HK-2 (cell line): ENCODE measurements at regions not wholly inside any gene's neighbourhood (a gene's known extent, or its start where the extent isn't known, plus 50 kb on each side); places are given as distances from the start of the nearest gene placed in this dataset.

Experiments
- DNase-seq: peaks from one replicate; pipeline ENCODE4 v3.0.0-alpha.2; 2018; ENCODE audit not compliant: unreplicated experiment

DNA sequence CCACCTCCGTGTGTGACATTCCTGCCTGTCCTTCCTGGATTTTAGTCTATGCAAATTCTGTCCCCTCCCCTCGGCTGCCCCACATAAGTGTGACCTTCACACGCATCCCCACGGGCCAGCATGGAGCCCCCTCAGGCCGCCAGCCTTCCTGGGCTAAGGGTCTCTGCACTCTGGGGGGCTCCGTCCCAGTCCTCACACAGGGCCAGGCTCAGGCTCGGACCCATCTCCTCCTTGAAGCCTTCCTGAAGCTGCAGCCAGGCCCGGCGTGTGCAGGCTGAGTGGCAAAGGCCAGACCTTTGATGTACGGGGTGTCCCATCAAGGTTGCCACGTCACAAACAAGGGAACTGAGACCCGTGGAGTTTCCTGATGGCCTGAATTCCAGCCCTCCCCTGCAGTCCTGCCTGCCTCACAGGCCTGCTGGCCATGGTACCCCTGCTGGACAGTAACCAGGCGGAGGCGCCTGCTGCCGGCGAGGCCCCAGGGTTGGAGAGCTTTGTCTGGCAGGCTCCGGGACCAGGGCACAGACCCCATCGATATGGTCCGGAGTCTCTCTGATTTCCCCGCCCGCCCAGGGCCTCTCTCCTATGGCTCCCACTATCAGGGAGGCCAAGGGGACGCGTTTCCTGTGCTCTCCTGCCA is 791.7 kb downstream of the BRD1 start:
- DNase-seq = no peak

DNA sequence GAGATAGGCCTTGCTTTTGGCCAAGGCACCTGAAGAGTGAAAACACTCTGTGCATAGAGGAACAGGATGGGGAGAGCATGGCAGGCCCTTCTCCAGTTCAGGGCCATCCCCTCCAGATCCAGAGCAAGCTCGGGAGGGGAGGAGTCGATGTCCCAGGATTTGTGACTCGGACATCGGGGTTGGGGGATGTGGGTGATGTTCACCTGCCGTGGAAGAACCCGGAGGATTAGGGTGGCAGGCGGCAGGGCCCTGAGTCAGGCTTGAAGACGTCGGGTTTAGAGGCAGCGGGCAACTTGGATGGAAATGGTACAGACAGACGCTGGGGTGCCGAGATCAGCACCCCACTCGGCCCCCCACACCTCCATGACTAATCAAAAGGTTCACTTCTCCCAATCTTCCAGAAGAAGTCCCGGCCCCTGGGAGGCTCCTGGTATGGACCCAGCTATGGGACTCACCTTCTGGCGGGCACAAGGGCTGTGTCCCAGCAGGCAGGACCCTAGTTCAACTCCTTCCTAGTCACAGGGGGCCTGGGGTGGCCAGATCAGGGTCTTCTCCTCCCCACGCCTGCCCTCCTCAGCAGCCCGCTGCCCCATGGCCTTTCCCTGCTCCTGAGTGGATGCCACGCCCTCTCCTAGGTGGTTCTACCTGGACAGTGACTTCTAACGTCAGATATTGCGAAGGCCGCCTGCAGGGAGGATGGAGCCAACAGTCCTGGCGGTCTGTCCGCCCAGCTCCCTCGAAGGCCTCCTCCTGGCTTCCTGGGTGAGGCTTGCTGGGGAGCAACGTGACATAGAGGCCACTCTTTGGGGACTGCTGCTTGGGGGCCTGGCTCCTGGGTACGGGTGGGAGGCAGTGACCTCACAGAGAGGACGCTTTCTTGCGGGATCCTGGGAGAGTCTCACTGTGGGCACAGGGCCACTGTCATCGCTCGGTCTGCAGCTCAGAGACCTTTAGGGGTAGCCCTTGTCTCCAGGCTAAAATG is 792.5 kb downstream of the BRD1 start:
- DNase-seq = no peak

DNA sequence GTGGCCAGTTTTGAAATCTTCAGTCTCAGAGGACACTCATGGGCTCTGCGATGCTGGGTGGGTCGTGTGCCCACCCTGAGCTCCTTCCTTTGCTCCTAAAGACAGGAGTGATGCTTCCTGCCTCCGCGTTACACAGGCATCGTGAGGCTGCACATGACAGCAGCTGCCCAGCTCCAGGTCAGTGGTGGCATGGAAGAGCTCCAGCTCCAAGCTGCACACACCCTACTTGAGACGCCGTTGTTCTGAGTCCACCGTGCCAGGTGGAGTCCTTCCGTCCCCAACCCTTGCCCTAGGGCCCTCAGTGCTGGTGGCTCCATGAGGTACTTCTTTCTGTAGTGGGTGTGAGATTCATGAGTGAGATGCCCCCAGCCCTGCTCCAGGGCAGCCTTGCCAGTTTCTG is 794.1 kb downstream of the BRD1 start:
- no peak for DNase-seq

DNA sequence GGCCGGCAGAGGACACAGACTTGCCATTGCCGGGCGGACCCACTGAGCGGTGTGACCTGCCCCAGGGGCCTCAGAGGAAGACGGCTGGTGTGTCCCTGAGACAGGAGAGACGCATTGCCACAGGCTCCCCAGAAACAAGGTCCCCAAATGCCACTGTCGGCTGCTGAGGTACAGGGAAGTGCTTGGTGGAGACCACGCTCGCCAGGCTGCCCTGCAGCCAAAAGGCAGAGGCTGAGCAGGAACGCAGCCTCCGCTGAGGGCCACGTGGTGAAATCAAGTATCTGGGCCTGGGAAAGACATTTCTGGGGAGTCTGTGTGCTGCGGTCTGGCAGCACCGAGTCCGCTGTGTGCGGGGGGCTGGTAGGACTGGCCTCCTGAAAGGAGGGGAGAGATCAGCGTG is 794.9 kb downstream of the BRD1 start:
- no peak for DNase-seq

DNA sequence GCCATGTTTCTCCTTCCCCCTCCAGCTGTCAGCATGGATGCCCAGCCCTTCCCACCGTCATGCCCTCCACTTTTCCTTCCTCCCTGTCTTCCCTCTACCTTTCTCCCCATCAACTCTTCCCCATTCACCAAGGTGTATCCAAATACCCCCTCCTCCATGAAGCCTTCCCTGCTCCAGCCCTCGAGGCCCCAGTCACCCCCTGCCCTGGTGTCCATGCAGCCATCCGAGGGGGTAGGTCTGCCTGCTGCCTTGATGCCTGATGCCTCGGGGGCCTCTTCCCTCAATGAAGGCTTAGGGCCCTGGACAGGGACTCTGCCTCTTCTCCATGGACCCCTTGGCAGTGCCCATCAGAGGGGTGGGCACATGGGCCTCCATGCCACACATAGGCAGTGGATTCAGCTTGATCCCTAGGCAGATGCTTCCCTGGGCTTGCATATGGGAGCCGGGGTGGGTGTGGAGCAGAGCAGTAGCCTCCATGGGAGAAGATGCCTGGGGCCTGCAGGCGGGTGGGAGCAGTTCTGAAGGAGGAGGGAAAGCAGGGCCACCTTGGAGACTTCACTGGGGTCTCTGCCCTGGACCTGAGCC is 795.8 kb downstream of the BRD1 start:
- DNase-seq = no peak

DNA sequence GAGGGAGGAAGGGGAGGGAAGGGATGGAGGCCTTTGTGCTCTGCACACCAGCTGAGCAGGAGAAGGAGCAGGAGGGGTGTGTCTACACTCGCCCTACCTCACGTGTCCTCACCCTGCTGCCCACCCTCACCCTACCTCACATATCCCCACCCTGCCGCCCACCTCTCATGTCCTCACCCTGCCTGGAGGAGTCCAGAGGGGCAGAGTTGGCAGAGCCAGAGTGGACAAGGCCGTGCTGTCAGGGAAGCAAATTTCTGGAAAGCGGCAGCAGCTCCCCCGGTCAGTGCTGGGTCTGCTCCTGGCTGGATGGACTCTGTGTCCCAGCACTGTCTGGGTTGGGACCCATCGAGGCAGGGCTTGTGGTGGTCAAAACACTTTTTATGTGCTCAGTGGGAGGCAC is 799.6 kb downstream of the BRD1 start:
- DNase-seq = no peak

DNA sequence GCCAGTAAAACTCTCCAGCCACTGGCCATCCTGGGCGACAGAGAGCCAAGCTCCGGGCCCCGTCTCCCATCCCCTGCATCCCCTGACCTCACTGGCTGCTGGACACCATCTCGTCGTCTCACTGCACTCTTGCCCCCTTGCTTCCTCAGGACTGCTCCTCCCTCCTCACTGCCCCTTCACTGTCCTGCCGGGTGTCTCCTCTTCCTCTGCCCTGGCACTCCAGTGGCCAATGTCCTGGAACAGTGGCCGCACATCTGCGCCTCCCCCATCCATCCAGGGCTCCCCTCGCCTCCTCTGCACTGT is 800.4 kb downstream of the BRD1 start:
- DNase-seq = no peak

DNA sequence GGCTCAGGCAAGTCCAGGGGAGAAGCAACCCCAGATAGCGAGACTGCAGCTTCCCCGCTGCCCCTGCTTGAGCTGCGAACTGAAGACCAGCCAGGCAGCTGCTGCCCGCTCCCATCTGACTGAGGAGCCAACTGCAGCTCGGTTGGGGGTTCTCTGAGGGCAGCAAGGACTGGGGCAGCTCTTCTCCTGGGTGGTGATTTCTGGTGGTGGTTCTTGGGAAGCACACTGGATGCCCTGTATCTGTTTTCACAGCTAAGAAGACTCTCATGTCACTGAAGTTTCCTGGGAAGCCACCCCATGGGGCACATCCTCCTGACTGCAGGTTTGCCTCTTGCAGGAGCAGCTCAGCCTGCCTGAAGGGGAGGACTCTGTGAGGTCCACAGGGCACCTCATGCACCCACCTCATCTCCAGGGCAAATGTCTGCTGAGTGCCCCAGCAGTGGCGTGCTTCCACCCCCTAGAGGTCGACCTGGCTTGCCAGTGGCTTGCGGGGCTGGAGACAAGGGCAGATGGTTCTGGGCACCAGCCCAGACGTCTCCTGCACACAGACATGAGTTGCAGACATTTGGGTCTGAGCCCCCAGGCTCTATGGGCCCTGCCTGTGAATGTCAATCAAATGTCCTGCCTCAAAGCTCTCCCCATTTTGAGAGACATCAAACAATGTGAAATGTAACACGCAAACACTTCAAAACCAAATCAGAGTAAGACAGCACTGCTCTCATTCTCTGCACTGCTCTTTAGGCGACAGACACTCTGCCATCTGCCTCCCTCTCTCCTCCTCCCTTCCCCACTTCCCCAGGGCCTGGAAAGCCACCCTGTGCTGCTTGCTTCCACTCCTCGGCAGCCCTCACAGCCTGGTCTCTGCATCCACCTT is 800.9 kb downstream of the BRD1 start:
- no peak for DNase-seq

DNA sequence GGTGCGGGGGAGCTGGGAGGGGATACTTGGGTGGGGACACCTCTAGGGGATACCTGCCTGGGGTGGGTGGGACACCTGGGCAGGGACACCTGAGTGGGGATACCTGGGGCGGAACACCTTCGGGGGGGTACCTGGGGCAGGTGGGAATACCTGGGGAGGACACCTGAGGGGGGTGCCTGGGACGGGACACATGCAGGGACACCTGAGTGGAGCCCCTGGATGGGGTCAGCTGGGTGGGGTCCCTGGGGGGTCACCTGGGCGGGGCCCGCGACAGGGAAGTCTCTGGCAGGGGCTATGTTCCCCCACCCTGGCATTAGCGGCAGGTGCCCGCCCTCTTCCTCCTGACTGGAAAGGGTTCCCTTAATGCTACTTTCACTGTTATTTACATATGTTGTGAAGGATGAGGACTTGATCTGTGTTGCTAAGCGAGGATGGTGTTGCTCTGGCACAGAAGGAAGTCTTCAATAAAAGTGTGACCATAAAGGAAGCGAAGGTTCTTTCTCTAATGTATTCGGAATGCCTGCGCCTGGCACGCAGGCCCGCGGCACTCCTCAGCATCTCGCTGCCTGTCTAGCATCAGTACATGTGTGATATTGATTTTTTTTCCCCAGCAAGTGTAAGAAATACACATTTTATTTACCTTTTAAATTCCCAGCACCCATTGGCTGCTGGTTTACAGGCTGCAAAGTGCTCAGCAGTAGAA is 801.7 kb downstream of the BRD1 start:
- DNase-seq = no peak

DNA sequence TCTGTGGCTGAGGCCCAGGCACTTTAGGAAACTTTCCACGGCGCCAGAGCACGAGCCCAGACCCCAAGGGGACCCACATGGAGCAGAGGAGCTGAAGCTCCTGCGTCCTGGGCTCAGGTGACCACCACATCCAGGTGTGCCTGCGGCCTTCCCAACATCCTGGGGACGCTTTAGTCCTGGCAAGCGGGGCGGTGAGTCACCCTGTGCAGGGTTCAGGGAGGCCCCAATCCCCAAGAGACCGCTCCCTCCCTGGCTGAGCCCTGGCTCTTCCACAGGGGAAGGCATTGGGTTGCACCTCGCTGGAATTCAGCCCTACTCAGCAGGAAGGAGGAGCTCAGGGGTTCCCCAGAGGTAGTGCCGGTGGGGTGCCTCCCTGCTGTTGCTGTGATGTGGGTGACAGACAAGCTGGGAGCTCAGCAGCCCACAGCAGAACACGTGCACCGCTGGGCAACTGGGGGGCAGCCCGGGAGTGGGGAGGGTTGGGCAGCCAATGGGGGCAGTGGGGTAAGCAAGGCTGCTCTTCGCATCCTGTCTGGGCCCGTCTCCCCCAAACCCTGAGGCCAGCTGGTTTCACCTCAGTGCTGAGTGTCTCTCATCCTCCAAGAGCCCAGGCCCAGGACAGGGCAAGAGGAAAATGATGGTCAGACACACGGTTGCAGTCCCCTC is 802.8 kb downstream of the BRD1 start:
- no peak for DNase-seq

DNA sequence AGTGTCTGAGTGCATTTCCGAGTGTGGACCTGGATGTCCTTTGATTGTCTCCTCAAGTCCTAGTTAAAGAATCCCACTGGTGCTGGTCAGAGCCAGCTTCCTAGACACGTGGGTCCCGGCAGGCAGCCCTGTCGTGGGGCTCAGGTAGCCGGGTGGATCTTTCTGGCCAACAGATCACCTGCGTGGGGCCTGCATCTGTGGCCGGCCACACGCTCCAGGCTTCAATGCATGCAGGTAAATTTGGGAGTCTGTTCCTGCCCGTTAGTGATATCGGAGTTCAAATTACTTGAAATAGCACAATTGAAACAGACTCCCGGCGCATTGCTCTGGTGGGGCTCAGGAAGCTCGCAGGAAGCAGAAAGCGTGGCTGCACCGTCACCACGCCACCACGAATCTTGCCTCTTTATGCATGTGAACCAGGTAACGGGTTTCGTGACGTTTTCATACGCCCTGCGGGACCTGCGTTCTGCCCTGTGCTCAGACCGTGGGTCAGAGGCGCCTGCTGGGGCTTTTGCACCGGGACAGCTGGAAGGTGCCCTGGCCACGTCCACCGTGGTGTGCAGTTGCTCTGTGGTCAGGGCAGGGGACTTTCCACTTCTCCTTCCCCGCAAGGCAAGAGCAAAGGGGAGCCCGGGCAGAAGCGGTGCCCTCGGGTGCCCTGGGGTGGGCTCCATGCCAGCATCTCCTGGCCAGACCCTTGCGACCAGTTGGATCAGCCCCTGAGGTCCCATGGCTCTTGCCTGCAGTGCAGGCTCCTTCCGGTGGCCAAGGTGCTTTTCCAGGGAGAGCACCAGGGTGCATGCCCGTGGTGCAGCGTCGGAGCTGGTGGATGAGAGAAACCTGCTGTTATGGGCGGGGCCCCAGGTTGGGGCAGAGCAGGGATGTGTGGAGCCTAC is 803.5 kb downstream of the BRD1 start:
- DNase-seq = no peak

DNA sequence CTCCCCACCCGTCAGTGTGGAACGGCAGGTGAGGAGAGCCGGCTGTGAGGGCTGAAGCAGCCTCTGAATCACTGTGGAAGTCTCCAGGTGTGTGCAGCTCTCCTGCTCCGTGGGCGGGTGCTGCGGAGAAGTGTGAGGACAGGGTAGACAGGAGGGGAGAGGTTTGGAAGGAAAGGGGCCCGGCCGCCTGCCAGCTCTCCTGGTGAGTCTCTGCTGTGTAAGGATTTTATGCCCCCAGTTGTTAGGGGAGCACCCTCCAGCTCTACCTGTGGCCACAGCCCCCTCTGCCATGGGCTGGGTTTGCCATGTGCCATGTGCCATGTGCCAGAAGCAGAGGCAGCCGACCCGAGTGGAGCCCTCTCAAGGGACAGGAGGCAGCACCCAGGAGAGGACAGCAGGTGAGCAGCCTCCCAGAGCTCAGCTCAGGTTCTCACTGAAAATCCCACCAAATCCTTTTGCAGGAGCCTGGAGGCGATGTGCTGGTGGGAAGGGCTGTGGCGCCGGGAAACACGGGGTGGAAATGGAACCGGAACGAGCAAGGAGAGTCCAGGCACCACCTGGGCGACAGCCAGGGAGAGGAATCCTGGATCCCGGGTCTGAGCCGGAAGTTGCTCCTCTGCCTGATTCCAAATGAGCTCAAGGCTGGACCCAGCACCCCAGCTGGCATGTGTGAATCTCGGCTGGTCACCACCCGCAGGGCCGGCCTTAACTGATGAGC is 804.4 kb downstream of the BRD1 start:
- no peak for DNase-seq

DNA sequence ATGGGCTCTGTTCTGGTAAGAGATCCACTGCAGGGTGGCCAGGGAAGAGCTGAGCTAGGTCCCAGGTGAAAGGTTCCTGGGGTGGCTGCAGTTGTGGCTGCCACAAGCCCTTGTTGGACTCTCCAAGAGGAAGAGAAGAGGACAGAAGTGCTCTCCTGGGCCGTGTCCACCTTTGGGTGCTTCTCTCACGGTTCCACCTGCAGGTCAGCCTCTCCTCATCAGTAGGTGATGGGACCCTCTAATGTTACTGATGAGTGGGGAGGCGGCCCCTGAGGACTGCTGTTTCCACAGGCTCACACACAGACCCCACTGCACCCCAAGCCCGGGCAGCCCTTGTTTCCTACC is 804.9 kb downstream of the BRD1 start:
- DNase-seq = no peak

DNA sequence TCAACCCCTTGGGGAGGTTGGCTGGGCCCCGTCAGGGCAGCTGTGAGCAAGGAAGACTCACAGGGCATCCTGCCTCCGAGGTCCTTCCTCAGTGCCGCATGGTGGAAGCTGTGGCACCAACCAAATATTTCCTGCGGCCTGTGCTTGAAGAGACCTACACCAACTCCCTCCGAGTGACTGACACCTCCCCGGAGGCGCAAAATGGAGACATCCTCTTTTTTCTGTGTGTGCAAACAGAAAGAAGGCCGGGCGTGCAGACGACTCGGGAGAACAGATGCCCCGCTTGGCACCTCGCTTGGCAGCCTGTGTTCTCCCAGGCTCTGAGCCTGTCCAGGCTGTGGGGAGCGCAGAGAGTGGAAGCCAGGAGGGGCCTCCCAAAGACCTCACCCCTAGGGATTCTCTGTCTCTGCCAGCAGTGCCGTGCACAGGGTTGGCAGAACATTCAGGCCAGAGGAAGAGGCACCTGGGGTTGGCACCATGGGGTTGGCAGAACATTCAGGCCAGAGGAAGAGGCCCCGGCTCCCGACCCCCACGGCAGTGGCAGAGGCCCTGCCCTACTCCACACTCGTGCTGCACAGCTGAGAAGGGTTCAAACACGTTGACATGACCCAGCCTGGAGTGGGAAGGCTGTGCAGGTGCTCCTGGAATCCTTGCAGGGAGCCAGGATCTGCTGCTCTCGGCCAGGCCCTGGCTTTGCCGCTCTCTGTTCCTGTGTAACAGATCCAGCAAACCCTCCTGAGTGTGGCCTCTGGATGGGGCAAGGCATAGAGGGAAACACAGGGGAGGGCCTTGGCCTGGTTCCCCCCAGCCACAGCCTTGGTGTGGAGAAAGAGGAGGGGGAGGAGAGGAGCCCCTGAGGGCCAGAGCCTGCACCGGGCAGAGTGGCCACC is 805.5 kb downstream of the BRD1 start:
- DNase-seq = no peak

DNA sequence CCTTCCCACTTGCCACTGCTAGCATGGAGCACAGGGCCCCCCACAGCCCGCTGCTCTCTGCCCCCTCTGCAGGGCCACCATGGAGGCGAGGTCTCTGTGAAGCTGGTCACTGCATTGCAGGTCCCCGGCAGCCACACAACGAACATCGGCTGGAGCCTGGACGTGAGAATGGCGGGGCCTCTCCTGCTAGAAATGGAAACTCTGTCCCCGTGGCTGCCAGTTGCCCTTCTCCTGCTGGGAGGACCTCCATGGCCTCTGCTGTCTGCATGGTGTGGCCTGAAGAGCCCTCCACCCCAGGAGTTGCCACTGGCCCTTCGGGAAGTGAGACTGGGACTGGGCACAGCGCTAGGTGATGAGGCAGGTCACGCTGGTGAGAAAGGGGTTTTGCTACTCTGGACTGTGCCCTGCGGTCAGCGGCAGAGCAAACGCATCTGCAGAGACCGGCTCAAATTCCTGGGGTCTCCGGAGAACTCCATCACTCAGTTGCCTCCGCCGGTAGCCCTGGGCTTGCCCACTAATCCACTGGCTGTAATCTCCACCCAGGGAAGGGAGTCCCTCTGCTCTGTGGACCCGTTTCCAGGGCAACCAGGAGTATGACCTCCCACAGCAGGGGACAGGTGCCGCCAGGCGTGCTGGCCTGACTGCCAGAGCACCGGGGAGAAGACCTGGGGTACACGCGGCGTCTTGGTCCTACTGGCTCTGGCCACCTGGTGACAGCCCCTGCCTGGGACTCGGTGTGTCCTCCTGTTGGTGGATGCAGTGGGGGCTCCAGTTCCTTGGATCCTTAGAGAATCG is 806.3 kb downstream of the BRD1 start:
- no peak for DNase-seq

DNA sequence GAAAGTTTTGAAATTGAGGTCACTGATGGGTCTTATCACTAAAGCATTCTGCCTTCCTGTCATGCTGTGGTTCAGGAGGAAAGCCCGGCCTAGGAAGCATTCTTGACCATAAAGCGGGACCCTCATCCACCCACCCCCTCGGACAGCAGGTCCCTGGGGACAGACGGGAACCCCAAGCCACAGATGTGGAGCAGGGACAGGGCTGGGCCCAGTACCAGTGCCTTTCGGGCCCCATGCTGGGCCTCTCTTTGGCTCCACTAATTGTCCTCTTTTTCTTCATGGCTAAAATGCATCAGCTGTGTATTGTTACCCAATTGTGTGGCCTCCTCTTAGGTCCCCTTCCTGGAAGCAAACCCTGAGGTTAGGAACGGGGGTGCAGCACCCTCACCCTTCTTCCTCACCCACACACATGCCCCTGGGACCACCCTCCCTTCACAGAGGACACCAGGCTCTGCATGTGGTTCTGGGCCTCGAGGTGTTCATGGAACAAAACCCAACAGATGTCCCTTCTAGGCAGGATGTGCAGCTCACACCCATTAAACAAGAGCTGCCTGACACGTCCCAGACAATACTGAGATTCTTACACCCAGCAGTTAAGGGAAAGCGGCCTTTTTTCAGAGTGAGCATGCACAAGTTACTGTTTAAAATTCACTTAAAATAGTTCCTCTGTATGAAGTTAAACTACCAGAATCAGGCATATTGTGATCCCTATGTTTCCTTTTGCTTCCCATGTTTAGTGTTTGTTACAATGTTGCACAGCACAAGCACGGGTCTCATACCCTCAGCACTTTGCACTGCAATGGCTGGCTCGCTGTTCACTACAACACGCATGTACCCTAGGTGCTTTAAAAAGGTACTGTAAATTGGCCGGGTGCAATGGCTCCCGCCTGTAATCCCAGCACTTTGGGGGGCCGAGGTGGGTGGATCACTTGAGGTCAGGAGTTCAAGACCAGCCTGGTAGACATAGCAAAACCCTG is 807.6 kb downstream of the BRD1 start:
- DNase-seq = no peak
